ENCODE measurements at regions not wholly inside any gene's neighbourhood (a gene's known extent, or its start where the extent isn't known, plus 50 kb on each side); places are given as distances from the start of the nearest gene placed in this dataset.

DNA sequence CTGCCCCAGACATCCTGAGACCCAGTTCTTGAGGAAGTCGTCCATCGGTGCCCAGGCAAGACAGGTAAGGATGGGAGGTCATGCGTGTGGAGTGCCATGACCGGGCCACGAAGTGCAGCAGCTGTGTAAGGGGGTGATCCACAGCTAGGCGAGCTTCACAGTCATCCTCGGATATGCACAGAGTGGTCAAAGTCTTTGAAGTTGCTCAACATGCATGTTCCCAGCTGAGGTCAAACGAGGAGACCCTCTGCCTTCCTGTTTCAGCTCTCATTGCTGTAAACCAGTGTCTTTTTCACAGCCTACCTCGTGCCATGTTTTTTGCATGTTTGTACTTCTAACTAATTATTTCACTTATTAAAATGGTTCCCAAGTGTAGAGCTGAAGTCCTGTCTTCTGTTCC lies 109.9 kb upstream of the TBL1X start:
- TF ChIP-seq, protein P1, sequence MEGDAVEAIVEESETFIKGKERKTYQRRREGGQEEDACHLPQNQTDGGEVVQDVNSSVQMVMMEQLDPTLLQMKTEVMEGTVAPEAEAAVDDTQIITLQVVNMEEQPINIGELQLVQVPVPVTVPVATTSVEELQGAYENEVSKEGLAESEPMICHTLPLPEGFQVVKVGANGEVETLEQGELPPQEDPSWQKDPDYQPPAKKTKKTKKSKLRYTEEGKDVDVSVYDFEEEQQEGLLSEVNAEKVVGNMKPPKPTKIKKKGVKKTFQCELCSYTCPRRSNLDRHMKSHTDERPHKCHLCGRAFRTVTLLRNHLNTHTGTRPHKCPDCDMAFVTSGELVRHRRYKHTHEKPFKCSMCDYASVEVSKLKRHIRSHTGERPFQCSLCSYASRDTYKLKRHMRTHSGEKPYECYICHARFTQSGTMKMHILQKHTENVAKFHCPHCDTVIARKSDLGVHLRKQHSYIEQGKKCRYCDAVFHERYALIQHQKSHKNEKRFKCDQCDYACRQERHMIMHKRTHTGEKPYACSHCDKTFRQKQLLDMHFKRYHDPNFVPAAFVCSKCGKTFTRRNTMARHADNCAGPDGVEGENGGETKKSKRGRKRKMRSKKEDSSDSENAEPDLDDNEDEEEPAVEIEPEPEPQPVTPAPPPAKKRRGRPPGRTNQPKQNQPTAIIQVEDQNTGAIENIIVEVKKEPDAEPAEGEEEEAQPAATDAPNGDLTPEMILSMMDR (conservative IDR thresholded peaks at IDR 0.05): no peak
- no peak for TF ChIP-seq ZFX (IDR thresholded peaks at IDR 0.05)
- H3K27ac ChIP-seq: no peak overlapping the region

DNA sequence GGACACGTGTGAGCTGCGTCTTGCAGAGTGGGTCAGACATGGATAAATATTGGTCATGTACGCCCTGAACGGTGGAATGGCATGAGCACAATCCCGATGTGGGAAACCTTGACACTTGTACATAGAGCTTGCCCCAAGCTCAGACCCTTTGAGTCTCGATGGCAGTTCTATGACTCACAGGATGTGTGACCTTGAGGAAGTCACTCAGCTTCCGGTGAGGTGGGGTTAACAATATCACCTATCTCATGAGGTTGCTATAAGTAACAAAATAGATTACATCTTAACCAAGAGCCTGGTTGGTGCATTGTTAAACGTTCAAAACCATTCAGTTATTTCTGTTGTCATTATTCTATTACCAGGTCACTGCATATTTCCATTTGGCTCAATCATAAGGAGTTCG lies 109.1 kb upstream of the TBL1X start:
- H3K27ac ChIP-seq: no peak overlapping the region
- TF ChIP-seq, protein P1 (conservative IDR thresholded peaks at IDR 0.05): no peak
- no peak for TF ChIP-seq ZFX (IDR thresholded peaks at IDR 0.05)

DNA sequence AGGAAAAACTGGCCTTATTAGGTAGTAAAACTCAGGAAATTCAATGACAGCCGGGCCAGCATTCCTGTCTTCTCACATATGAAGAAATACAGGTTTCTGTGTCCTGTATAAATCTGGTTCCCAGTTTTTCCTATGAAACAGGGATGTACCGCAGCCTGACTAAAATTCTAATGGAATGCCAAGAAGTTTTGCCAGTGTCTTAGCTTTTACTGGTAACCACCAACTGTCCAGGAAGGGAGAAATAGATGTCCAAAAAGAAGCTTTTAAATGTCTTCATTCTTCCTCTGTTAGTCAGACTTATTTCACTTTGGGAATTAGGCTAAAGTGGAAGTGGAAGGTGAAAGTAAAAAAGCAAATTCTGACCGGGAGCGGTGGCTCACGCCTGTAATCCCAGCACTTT lies 108.0 kb upstream of the TBL1X start:
- H3K27ac ChIP-seq: no peak overlapping the region
- no peak for TF ChIP-seq ZFX (IDR thresholded peaks at IDR 0.05)
- TF ChIP-seq, protein P1 (conservative IDR thresholded peaks at IDR 0.05): no peak

DNA sequence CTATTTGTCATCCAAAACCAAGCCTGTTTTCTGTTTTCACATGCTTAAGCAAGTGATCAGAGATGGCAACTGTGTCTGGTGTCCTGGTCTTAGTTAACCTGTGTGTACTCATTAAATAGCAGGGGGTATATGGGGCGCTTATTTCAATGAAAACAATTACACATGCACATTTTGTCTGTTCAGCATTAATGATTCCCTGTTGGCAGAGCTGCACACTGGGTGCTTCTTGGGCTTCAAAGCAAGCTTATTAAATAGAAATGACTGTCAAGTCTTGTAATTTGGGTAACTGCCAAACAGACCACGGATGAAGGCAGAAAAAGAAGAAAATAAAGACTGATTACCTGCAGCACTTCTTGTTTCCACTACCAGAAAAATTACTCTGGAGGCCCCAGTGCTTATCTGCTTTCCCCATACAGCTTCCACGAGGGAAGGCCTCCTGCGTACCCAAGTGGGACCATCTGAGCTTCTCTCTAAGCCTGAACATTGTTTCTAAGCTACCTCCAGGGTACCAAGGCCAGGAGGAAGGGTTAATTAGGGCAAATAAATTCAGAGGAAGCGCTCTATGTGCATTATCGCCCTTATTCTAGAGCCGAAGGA lies 107.2 kb upstream of the TBL1X start:
- no peak overlapping the region for H3K27ac ChIP-seq
- TF ChIP-seq, protein P1 (conservative IDR thresholded peaks at IDR 0.05): no peak

DNA sequence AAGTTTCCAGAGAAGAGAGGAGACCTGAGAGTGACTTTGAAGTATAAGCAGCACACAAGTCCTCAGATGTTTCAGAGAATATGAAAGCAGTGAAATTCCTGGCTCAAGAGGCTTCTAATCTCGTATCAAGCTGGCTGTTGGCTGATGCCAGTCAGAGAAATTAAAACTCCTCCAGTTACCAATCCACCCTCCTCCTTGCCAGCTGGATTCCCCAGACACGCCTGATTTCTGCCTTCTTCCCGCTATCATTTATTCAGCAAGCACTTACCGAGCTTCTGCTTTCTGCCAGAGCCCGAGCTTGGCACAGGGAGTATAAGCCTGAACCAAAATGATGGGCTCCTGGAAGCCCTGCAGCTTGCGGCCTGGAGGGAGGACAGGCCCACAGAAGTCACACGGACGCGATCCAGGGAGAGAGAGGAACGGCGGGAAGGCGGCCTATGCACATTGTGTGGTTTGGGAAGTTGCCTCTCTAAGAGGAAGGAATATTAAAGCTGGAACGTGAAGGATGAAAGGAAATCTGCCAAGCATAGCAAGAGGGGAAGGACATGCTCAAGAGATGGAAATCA lies 102.4 kb upstream of the TBL1X start:
- H3K27ac ChIP-seq: no peak overlapping the region

DNA sequence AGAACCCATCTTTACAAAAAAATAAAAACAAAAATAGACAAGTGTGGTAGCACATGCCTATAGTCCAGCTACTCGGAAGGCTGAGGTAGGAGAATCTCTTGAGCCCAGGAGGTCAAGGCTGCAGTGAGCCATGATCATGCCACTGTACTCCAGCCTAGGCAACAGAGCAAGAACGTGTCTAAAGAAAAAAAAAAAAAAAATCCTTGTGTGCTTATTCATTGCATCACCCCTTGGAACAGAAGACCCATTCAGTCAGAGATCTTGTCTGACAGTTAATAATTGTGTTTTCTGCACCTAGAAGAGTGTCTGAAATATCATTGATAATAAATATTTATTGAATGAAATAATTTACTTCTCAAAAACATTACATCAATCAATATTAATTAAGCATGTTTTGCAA lies 97.4 kb upstream of the TBL1X start:
- no peak overlapping the region for H3K27ac ChIP-seq
- TF ChIP-seq, protein P1 (conservative IDR thresholded peaks at IDR 0.05): no peak
- TF ChIP-seq ZFX (IDR thresholded peaks at IDR 0.05): no peak

More for the DNA sequence above, 102.4 kb upstream of the TBL1X start:
- TF ChIP-seq, protein P1 (conservative IDR thresholded peaks at IDR 0.05): no peak
- no peak for TF ChIP-seq ZFX (IDR thresholded peaks at IDR 0.05)

DNA sequence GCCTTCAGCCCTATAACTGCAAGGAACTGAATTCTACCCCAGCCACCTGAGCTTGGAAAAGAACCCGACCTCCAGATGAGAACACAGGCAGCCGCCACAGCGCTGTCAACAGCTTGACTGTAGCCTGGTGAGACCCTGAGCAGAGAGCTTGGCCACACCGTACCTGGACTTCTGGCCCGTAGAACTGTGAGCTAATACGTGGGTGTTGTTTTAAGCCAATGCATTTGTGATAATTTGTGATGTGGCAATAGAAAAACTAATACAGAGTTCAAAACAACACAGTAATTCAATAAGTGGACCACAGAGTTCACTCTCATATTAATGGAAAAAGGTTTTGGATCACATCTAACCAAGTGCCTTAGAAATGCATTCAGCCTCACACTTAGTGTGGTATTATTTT lies 96.6 kb upstream of the TBL1X start:
- no peak for TF ChIP-seq ZFX (IDR thresholded peaks at IDR 0.05)
- H3K27ac ChIP-seq: no peak overlapping the region

DNA sequence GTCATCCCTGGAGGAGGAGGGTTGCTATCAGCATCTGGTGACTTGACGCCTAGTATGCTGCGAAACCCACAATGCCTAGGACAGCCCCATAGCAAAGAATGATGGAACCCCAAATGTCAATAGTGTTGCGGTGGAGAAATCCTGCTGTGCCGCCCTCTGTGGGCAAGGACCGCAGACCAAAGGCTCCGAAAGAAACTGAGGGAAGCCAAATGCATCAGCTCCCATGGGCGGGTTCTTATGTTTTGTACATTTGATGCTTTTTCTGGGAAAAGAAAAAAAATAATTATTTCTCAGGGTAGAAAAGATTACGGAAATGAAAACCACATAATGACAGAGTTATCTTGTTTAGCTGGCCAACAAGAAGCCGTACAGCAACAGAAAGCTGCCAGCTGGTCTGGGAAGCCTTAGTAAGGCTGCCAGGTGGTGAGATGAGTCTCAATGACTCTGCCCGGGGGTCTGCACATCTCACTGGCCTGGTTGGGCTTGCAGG lies 95.0 kb upstream of the TBL1X start:
- TF ChIP-seq, protein P1 (conservative IDR thresholded peaks at IDR 0.05): no peak
- no peak for TF ChIP-seq ZFX (IDR thresholded peaks at IDR 0.05)
- no peak overlapping the region for H3K27ac ChIP-seq

All from C4-2B (cell line).